DOHH2 (cell line): ENCODE measurements at regions not wholly inside any gene's neighbourhood (a gene's known extent, or its start where the extent isn't known, plus 50 kb on each side); places are given as distances from the start of the nearest gene placed in this dataset.
"Not testable (repeated sequence)": the region's sequence is repeated elsewhere in the genome, so short reads cannot be mapped to it uniquely, and the experiment has no call there.

Experiments used
- H3F3A ChIP-seq: fragments of 200-600 bp; sonication (generic), shearing (Covaris generic); 2 replicates; pipeline ENCODE4 v1.6.0; 2016; ENCODE audit warnings: antibody characterized with exemption, mild to moderate bottlenecking; ENCODE audit not compliant: control insufficient read depth, insufficient read depth
- H3K27ac ChIP-seq: fragments of 200-600 bp; sonication (generic); 2 replicates; pipeline ENCODE4 v1.5.1; 2014; ENCODE audit warnings: low read depth, mild to moderate bottlenecking, low read length, moderate library complexity
- H3K27me3 ChIP-seq: fragments of 200-600 bp; sonication (generic); 2 replicates; pipeline ENCODE4 v1.6.1; 2014; ENCODE audit warnings: mild to moderate bottlenecking, low read length, mixed read lengths; ENCODE audit not compliant: control insufficient read depth
- H3K36me3 ChIP-seq: fragments of 200-600 bp; sonication (generic); 2 replicates; pipeline ENCODE4 v1.6.1; 2014; ENCODE audit warnings: mild to moderate bottlenecking, low read length, moderate library complexity, mixed read lengths; ENCODE audit not compliant: control insufficient read depth
- H3K4me1 ChIP-seq: fragments of 200-600 bp; sonication (generic); 2 replicates; pipeline ENCODE4 v1.6.1; 2014; ENCODE audit warnings: mild to moderate bottlenecking, low read length, mixed read lengths; ENCODE audit not compliant: control insufficient read depth
- H3K4me2 ChIP-seq: fragments of 200-600 bp; sonication (generic); 2 replicates; pipeline ENCODE4 v1.6.0; 2014; ENCODE audit warnings: mild to moderate bottlenecking, low read length, moderate library complexity
- H3K4me3 ChIP-seq: fragments of 200-600 bp; sonication (generic); 2 replicates; pipeline ENCODE4 v1.5.1; 2014; ENCODE audit warnings: mild to moderate bottlenecking, low read length, mixed read lengths
- H3K79me2 ChIP-seq: fragments of 200-600 bp; sonication (generic); 2 replicates; pipeline ENCODE4 v1.6.1; 2014; ENCODE audit warnings: mild to moderate bottlenecking, low read length, mixed read lengths; ENCODE audit not compliant: control insufficient read depth
- H3K9me2 ChIP-seq: fragments of 200-600 bp; sonication (generic); replicated peaks from 2 replicates; pipeline ENCODE4 v1.6.1; 2014; ENCODE audit warnings: mild to moderate bottlenecking, low read length, mixed read lengths; ENCODE audit not compliant: control insufficient read depth
- H3K9me3 ChIP-seq: fragments of 200-600 bp; sonication (generic); 2 replicates; pipeline ENCODE4 v1.6.1; 2014; ENCODE audit warnings: antibody characterized with exemption, low read length, mixed read lengths; ENCODE audit not compliant: control insufficient read depth, insufficient read depth
- H4K20me1 ChIP-seq: fragments of 200-600 bp; sonication (generic); 2 replicates; pipeline ENCODE4 v1.6.0; 2014; ENCODE audit warnings: low read depth, mild to moderate bottlenecking, antibody characterized with exemption, low read length, moderate library complexity; ENCODE audit not compliant: control insufficient read depth, insufficient read depth
- CTCF ChIP-seq: fragments of 200-600 bp; sonication (generic); IDR thresholded peaks from one replicate; pipeline ENCODE4 v1.5.1; 2014; ENCODE audit warnings: antibody characterized with exemption, mild to moderate bottlenecking, low read depth, low read length; ENCODE audit not compliant: poor library complexity, severe bottlenecking
- EZH2phosphoT487 ChIP-seq: fragments of 200-600 bp; sonication (generic); IDR thresholded peaks from 2 replicates; pipeline ENCODE4 v1.6.1; 2017; ENCODE audit warnings: borderline replicate concordance, mild to moderate bottlenecking, antibody characterized with exemption, low read length, moderate library complexity, mixed read lengths

DNA sequence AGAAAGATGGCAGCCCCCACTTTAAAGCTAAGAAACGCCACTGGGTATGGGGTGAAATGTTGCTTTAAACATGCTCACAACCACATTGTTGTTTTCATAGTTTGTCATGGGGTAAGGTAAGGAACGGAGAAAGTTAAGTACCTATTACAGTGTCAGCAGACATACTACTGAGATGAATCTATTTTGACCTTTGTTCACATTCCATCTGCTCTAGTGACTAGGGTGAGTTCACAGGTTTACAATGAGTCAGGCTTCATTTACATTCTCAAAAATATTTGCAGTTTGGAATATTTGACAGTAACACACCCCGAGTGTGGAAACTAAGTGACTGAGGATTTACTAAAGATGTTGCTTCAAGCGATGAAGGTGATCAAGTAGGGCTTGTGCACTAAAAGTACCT, 428.7 kb upstream of the ACVR2A start:
- H3K79me2 ChIP-seq = no peaks in the 10 kb centered on the region
- no peaks in the 10 kb centered on the region for H3K4me1 ChIP-seq
- TF ChIP-seq CTCF (no peak), EZH2phosphoT487 (no peak)
- H3K4me3 ChIP-seq = no peak overlapping the region
- H4K20me1 ChIP-seq = no peaks in the 10 kb centered on the region
- no peaks in the 10 kb centered on the region for H3K9me3 ChIP-seq
- H3K27ac ChIP-seq = no peak overlapping the region
- H3K27me3 ChIP-seq = no peaks in the 10 kb centered on the region
- H3K9me2 ChIP-seq = no peaks in the 10 kb centered on the region
- no peaks in the 10 kb centered on the region for H3K36me3 ChIP-seq
- H3F3A ChIP-seq = no peaks in the 10 kb centered on the region
- H3K4me2 ChIP-seq = no peak overlapping the region

GRCh38 chr2:147414656-147415055, 430.2 kb upstream of the ACVR2A start:
- not testable (repeated sequence) for H3K27ac ChIP-seq

GRCh38 chr2:147408357-147408756, 436.5 kb upstream of the ACVR2A start:
- H3K79me2 ChIP-seq = no peaks in the 10 kb centered on the region

More at GRCh38 chr2:147414656-147415055, 430.2 kb upstream of the ACVR2A start:
- H3K4me1 ChIP-seq, H3F3A ChIP-seq, H3K27me3 ChIP-seq, H3K9me3 ChIP-seq, H4K20me1 ChIP-seq, H3K4me3 ChIP-seq, H3K9me2 ChIP-seq, H3K79me2 ChIP-seq, H3K4me2 ChIP-seq, H3K36me3 ChIP-seq: not testable (repeated sequence)

DNA sequence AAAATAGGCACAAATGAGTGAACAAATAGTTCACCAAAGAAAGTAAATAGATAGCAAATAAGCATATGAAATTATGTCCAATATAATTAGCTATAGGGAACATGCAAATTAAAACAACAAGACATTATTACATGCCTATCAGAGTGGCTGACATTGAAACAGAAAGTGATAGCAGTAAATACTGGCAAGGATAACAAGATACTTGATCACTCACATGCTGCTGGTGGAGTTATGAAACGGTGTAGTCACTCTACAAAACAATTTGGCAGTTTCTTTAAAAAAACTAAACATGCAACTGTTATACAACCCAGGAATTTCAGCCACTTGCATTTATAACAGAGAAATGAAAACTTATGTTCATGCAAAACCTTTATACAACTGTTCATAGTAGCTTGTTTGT, 439.2 kb upstream of the ACVR2A start:
- H3K4me3 ChIP-seq = no peak overlapping the region
- no peaks in the 10 kb centered on the region for H3K9me2 ChIP-seq
- no peaks in the 10 kb centered on the region for H3F3A ChIP-seq
- H3K36me3 ChIP-seq = no peaks in the 10 kb centered on the region
- H3K79me2 ChIP-seq = no peaks in the 10 kb centered on the region
- H3K4me1 ChIP-seq = no peaks in the 10 kb centered on the region
- TF ChIP-seq CTCF = no peak
- no peak for TF ChIP-seq EZH2phosphoT487
- H3K9me3 ChIP-seq = no peaks in the 10 kb centered on the region
- no peak overlapping the region for H3K27ac ChIP-seq
- no peak overlapping the region for H3K4me2 ChIP-seq
- H3K27me3 ChIP-seq = no peaks in the 10 kb centered on the region
- no peaks in the 10 kb centered on the region for H4K20me1 ChIP-seq

More at GRCh38 chr2:147408357-147408756, 436.5 kb upstream of the ACVR2A start:
- no peaks in the 10 kb centered on the region for H3F3A ChIP-seq
- no peak overlapping the region for H3K4me3 ChIP-seq
- H3K9me3 ChIP-seq = no peaks in the 10 kb centered on the region
- H3K9me2 ChIP-seq = no peaks in the 10 kb centered on the region
- no peaks in the 10 kb centered on the region for H3K36me3 ChIP-seq
- no peaks in the 10 kb centered on the region for H3K27me3 ChIP-seq
- TF ChIP-seq CTCF (no peak), EZH2phosphoT487 (no peak)
- H3K4me2 ChIP-seq = no peak overlapping the region
- H3K4me1 ChIP-seq = no peaks in the 10 kb centered on the region
- no peaks in the 10 kb centered on the region for H4K20me1 ChIP-seq
- no peak overlapping the region for H3K27ac ChIP-seq
